ENCODE measurements at regions not wholly inside any gene's neighbourhood (a gene's known extent, or its start where the extent isn't known, plus 50 kb on each side); places are given as distances from the start of the nearest gene placed in this dataset.

- Histone ChIP-seq H3K4me3 (ENCODE audit: low read depth, low read length) (no peak overlapping the region), H3K36me3 (replicated peaks) (no peaks in the 10 kb centered on the region), H3K27me3 (replicated peaks) (no peaks in the 10 kb centered on the region), H3K27ac (no peak overlapping the region)
- no peak for DNase-seq
- in situ Hi-C loops (cut with HindIII; ENCODE audit: low pct_ligation_motif_present, low sequenced_read_pairs) = no loop called here
- no peak for TF ChIP-seq CTCF (IDR thresholded peaks at IDR 0.05; ENCODE audit: low read depth, low read length, missing control alignments)
Observed at GRCh38 chr1:230591678-230592077, 50.6 kb upstream of the COG2 start.

- H3K4me3 ChIP-seq (ENCODE audit: low read depth, low read length) = no peak overlapping the region
- H3K27ac ChIP-seq = no peak overlapping the region
- no peaks in the 10 kb centered on the region for H3K27me3 ChIP-seq (replicated peaks)
- no peaks in the 10 kb centered on the region for H3K36me3 ChIP-seq (replicated peaks)
- no peak for TF ChIP-seq CTCF (IDR thresholded peaks at IDR 0.05; ENCODE audit: low read depth, low read length, missing control alignments)
- in situ Hi-C loops (cut with HindIII; ENCODE audit: low pct_ligation_motif_present, low sequenced_read_pairs) = no loop called here
- no peak for DNase-seq
Observed at GRCh38 chr1:230589951-230590350, 52.3 kb upstream of the COG2 start.

- Histone ChIP-seq H3K27me3 (replicated peaks) (no peaks in the 10 kb centered on the region), H3K27ac (no peak overlapping the region), H3K36me3 (replicated peaks) (no peaks in the 10 kb centered on the region), H3K4me3 (ENCODE audit: low read depth, low read length) (no peak overlapping the region)
- in situ Hi-C loops (cut with HindIII; ENCODE audit: low pct_ligation_motif_present, low sequenced_read_pairs) = no loop called here
- no peak for DNase-seq
- no peak for TF ChIP-seq CTCF (IDR thresholded peaks at IDR 0.05; ENCODE audit: low read depth, low read length, missing control alignments)
Observed at GRCh38 chr1:230588323-230588746, 53.9 kb upstream of the COG2 start.

- TF ChIP-seq CTCF (IDR thresholded peaks at IDR 0.05; ENCODE audit: low read depth, low read length, missing control alignments) = no peak
- H3K36me3 ChIP-seq (replicated peaks) = no peaks in the 10 kb centered on the region
- H3K27ac ChIP-seq = no peak overlapping the region
- no peak overlapping the region for H3K4me3 ChIP-seq (ENCODE audit: low read depth, low read length)
- no peaks in the 10 kb centered on the region for H3K27me3 ChIP-seq (replicated peaks)
- no peak for DNase-seq
- in situ Hi-C loops (cut with HindIII; ENCODE audit: low pct_ligation_motif_present, low sequenced_read_pairs) = no loop called here
Observed at GRCh38 chr1:230587061-230587460, 55.2 kb upstream of the COG2 start.

GRCh38 chr1:230584660-230585059 is 57.6 kb upstream of the COG2 start:
- H3K27ac ChIP-seq = no peak overlapping the region
- in situ Hi-C loops (cut with HindIII; ENCODE audit: low pct_ligation_motif_present, low sequenced_read_pairs) = no loop called here
- no peak for TF ChIP-seq CTCF (IDR thresholded peaks at IDR 0.05; ENCODE audit: low read depth, low read length, missing control alignments)
- no peak for DNase-seq
- no peaks in the 10 kb centered on the region for H3K36me3 ChIP-seq (replicated peaks)
- H3K4me3 ChIP-seq (ENCODE audit: low read depth, low read length) = no peak overlapping the region
- no peaks in the 10 kb centered on the region for H3K27me3 ChIP-seq (replicated peaks)

- H3K27me3 ChIP-seq (replicated peaks) = no peaks in the 10 kb centered on the region
- in situ Hi-C loops (cut with HindIII; ENCODE audit: low pct_ligation_motif_present, low sequenced_read_pairs) = no loop called here
- H3K36me3 ChIP-seq (replicated peaks) = no peaks in the 10 kb centered on the region
- H3K4me3 ChIP-seq (ENCODE audit: low read depth, low read length) = no peak overlapping the region
- H3K27ac ChIP-seq = no peak overlapping the region
- peak; percentile 12 for TF ChIP-seq CTCF (IDR thresholded peaks at IDR 0.05; ENCODE audit: low read depth, low read length, missing control alignments)
- no peak for DNase-seq
Observed at GRCh38 chr1:230581446-230582079, 60.7 kb upstream of the COG2 start.

Measured in brain microvascular endothelial cell (primary cell).